Stimulated activated memory B cell treated with anti-CD40 and anti-IgM and Interleukin-4, amounts not matched to agents 10 μg/mL and 1 μg/mL and 100 μg/mL, for 72 hours (primary cell): ENCODE measurements at regions not wholly inside any gene's neighbourhood (a gene's known extent, or its start where the extent isn't known, plus 50 kb on each side); places are given as distances from the start of the nearest gene placed in this dataset.
A peak's percentile ranks its signal among the peaks of the same experiment; 100 is the strongest.

Source experiments
- ATAC-seq: fragments of 150-1000 bp; cut with Tn5 transposase; 2 replicates; pipeline ENCODE4 v1.10.0; 2021
- H3K27ac Mint-ChIP-seq: one replicate; pipeline ENCODE4 v1.8.0; 2022; ENCODE audit warnings: mild to moderate bottlenecking, mixed read lengths
- H3K27me3 Mint-ChIP-seq: one replicate; pipeline ENCODE4 v1.8.0; 2022; ENCODE audit warnings: mixed read lengths
- H3K36me3 Mint-ChIP-seq: one replicate; pipeline ENCODE4 v1.8.0; 2022; ENCODE audit warnings: mixed read lengths
- H3K4me1 Mint-ChIP-seq: one replicate; pipeline ENCODE4 v1.8.0; 2022; ENCODE audit warnings: mixed read lengths
- H3K4me3 Mint-ChIP-seq: one replicate; pipeline ENCODE4 v1.8.0; 2022; ENCODE audit warnings: mild to moderate bottlenecking, moderate library complexity, mixed read lengths
- H3K9me3 Mint-ChIP-seq: one replicate; pipeline ENCODE4 v1.8.0; 2022; ENCODE audit warnings: mixed read lengths

GRCh38 chr9:27701587-27701986, 128.3 kb upstream of the C9orf72 start:
- no peak overlapping the region for H3K4me3 Mint-ChIP-seq
- no peaks in the 10 kb centered on the region for H3K9me3 Mint-ChIP-seq
- peaks cover 5% of the 10 kb centered on the region for H3K4me1 Mint-ChIP-seq
- no peak overlapping the region for H3K27ac Mint-ChIP-seq
- no peaks in the 10 kb centered on the region for H3K27me3 Mint-ChIP-seq
- ATAC-seq: no peak
- no peaks in the 10 kb centered on the region for H3K36me3 Mint-ChIP-seq

GRCh38 chr9:27703216-27703980, 130.1 kb upstream of the C9orf72 start:
- Mint-ChIP-seq H3K27ac (no peak overlapping the region), H3K27me3 (no peaks in the 10 kb centered on the region), H3K4me3 (no peak overlapping the region), H3K4me1 (peaks cover 5% of the 10 kb centered on the region), H3K36me3 (no peaks in the 10 kb centered on the region), H3K9me3 (no peaks in the 10 kb centered on the region)
- no peak for ATAC-seq

- Mint-ChIP-seq H3K27ac (no peak overlapping the region), H3K36me3 (no peaks in the 10 kb centered on the region), H3K27me3 (peaks cover 18% of the 10 kb centered on the region), H3K4me3 (no peak overlapping the region), H3K4me1 (no peaks in the 10 kb centered on the region), H3K9me3 (peaks cover 5% of the 10 kb centered on the region)
- ATAC-seq: no peak
These were observed 138.0 kb upstream of the C9orf72 start for GRCh38 chr9:27711241-27711640.

- no peak for ATAC-seq
- H3K36me3 Mint-ChIP-seq: no peaks in the 10 kb centered on the region
- peaks cover 5% of the 10 kb centered on the region for H3K9me3 Mint-ChIP-seq
- H3K27ac Mint-ChIP-seq: no peak overlapping the region
- H3K27me3 Mint-ChIP-seq: peaks cover 27% of the 10 kb centered on the region
- H3K4me3 Mint-ChIP-seq: no peak overlapping the region
- H3K4me1 Mint-ChIP-seq: no peaks in the 10 kb centered on the region
These were observed 139.5 kb upstream of the C9orf72 start for GRCh38 chr9:27712806-27713205.

GRCh38 chr9:27714388-27714787, 141.1 kb upstream of the C9orf72 start:
- Mint-ChIP-seq H3K4me1 (no peaks in the 10 kb centered on the region), H3K9me3 (peaks cover 2% of the 10 kb centered on the region), H3K27ac (no peak overlapping the region), H3K27me3 (peaks cover 27% of the 10 kb centered on the region), H3K36me3 (no peaks in the 10 kb centered on the region), H3K4me3 (no peak overlapping the region)
- ATAC-seq: no peak

- ATAC-seq: no peak
- Mint-ChIP-seq H3K36me3 (no peaks in the 10 kb centered on the region), H3K27me3 (peaks cover 27% of the 10 kb centered on the region), H3K27ac (no peak overlapping the region), H3K9me3 (no peaks in the 10 kb centered on the region), H3K4me3 (no peak overlapping the region), H3K4me1 (no peaks in the 10 kb centered on the region)
These were observed 142.4 kb upstream of the C9orf72 start for GRCh38 chr9:27715651-27716050.

GRCh38 chr9:27717991-27718390, 144.7 kb upstream of the C9orf72 start:
- no peak for ATAC-seq
- H3K4me1 Mint-ChIP-seq: no peaks in the 10 kb centered on the region

GRCh38 chr9:27719711-27720110, 146.4 kb upstream of the C9orf72 start:
- ATAC-seq: no peak
- Mint-ChIP-seq H3K9me3 (no peaks in the 10 kb centered on the region), H3K27me3 (peaks cover 32% of the 10 kb centered on the region), H3K4me3 (no peak overlapping the region), H3K36me3 (no peaks in the 10 kb centered on the region), H3K4me1 (no peaks in the 10 kb centered on the region), H3K27ac (no peak overlapping the region)

More at GRCh38 chr9:27717991-27718390, 144.7 kb upstream of the C9orf72 start:
- H3K27me3 Mint-ChIP-seq: peaks cover 28% of the 10 kb centered on the region
- no peak overlapping the region for H3K4me3 Mint-ChIP-seq
- H3K27ac Mint-ChIP-seq: no peak overlapping the region
- no peaks in the 10 kb centered on the region for H3K36me3 Mint-ChIP-seq
- H3K9me3 Mint-ChIP-seq: no peaks in the 10 kb centered on the region

- no peaks in the 10 kb centered on the region for H3K9me3 Mint-ChIP-seq
- no peak for ATAC-seq
- H3K4me1 Mint-ChIP-seq: peaks cover 5% of the 10 kb centered on the region
- H3K36me3 Mint-ChIP-seq: no peaks in the 10 kb centered on the region
- H3K4me3 Mint-ChIP-seq: no peak overlapping the region
- H3K27ac Mint-ChIP-seq: no peak overlapping the region
- H3K27me3 Mint-ChIP-seq: peaks cover 16% of the 10 kb centered on the region
These were observed 149.6 kb upstream of the C9orf72 start for GRCh38 chr9:27722866-27723265.

- H3K36me3 Mint-ChIP-seq: no peaks in the 10 kb centered on the region
- H3K9me3 Mint-ChIP-seq: no peaks in the 10 kb centered on the region
- no peak overlapping the region for H3K4me3 Mint-ChIP-seq
- peaks cover 5% of the 10 kb centered on the region for H3K4me1 Mint-ChIP-seq
- H3K27ac Mint-ChIP-seq: no peak overlapping the region
- H3K27me3 Mint-ChIP-seq: peaks cover 16% of the 10 kb centered on the region
- peak; percentile 27 for ATAC-seq
These were observed 153.2 kb upstream of the C9orf72 start for GRCh38 chr9:27726244-27727081.

- no peaks in the 10 kb centered on the region for H3K36me3 Mint-ChIP-seq
- H3K27ac Mint-ChIP-seq: no peak overlapping the region
- H3K4me1 Mint-ChIP-seq: no peaks in the 10 kb centered on the region
- H3K9me3 Mint-ChIP-seq: peaks cover 3% of the 10 kb centered on the region
- ATAC-seq: no peak
- H3K4me3 Mint-ChIP-seq: no peak overlapping the region
- H3K27me3 Mint-ChIP-seq: no peaks in the 10 kb centered on the region
These were observed 159.2 kb upstream of the C9orf72 start for GRCh38 chr9:27732494-27732893.

GRCh38 chr9:27743490-27743889, 170.2 kb upstream of the C9orf72 start:
- no peaks in the 10 kb centered on the region for H3K4me1 Mint-ChIP-seq
- ATAC-seq: no peak
- H3K27me3 Mint-ChIP-seq: peaks cover 11% of the 10 kb centered on the region

GRCh38 chr9:27747450-27747849, 174.2 kb upstream of the C9orf72 start:
- Mint-ChIP-seq H3K36me3 (no peaks in the 10 kb centered on the region), H3K27ac (no peak overlapping the region), H3K9me3 (no peaks in the 10 kb centered on the region), H3K4me3 (no peak overlapping the region), H3K4me1 (no peaks in the 10 kb centered on the region), H3K27me3 (peaks cover 8% of the 10 kb centered on the region)
- ATAC-seq: no peak

More at GRCh38 chr9:27743490-27743889, 170.2 kb upstream of the C9orf72 start:
- Mint-ChIP-seq H3K27ac (no peak overlapping the region), H3K36me3 (no peaks in the 10 kb centered on the region), H3K9me3 (peaks cover 5% of the 10 kb centered on the region), H3K4me3 (no peak overlapping the region)

- Mint-ChIP-seq H3K36me3 (no peaks in the 10 kb centered on the region), H3K4me1 (no peaks in the 10 kb centered on the region), H3K27ac (no peak overlapping the region), H3K9me3 (no peaks in the 10 kb centered on the region), H3K27me3 (no peaks in the 10 kb centered on the region), H3K4me3 (no peak overlapping the region)
- no peak for ATAC-seq
These were observed 176.6 kb upstream of the C9orf72 start for GRCh38 chr9:27749838-27750237.

GRCh38 chr9:27750566-27750965, 177.3 kb upstream of the C9orf72 start:
- H3K27ac Mint-ChIP-seq: no peak overlapping the region
- no peak overlapping the region for H3K4me3 Mint-ChIP-seq
- no peak for ATAC-seq
- H3K27me3 Mint-ChIP-seq: no peaks in the 10 kb centered on the region
- H3K9me3 Mint-ChIP-seq: no peaks in the 10 kb centered on the region
- no peaks in the 10 kb centered on the region for H3K36me3 Mint-ChIP-seq
- H3K4me1 Mint-ChIP-seq: no peaks in the 10 kb centered on the region

GRCh38 chr9:27752069-27752468, 178.8 kb upstream of the C9orf72 start:
- Mint-ChIP-seq H3K27me3 (no peaks in the 10 kb centered on the region), H3K36me3 (no peaks in the 10 kb centered on the region), H3K9me3 (no peaks in the 10 kb centered on the region), H3K4me1 (no peaks in the 10 kb centered on the region), H3K4me3 (no peak overlapping the region), H3K27ac (no peak overlapping the region)
- no peak for ATAC-seq
